ENCODE measurements at regions not wholly inside any gene's neighbourhood (a gene's known extent, or its start where the extent isn't known, plus 50 kb on each side); places are given as distances from the start of the nearest gene placed in this dataset.
"Not testable (repeated sequence)": the region's sequence is repeated elsewhere in the genome, so short reads cannot be mapped to it uniquely, and the experiment has no call there.

- intact Hi-C loops (cut with DNase I, micrococcal nuclease): no loop called here
- DNase-seq (no peak), ATAC-seq (no peak)
These were observed 62.4 kb downstream of the CRYBB2 start for GRCh38 chr22:25281675-25282345.

GRCh38 chr22:25282346-25282670 lies 62.9 kb downstream of the CRYBB2 start:
- intact Hi-C loops (cut with DNase I, micrococcal nuclease): no loop called here
- ATAC-seq (no peak), DNase-seq (no peak)

- DNase-seq (no peak), ATAC-seq (no peak)
- intact Hi-C loops (cut with DNase I, micrococcal nuclease): no loop called here
These were observed 63.5 kb downstream of the CRYBB2 start for GRCh38 chr22:25282671-25283561.

- ATAC-seq; intact Hi-C loops (cut with DNase I, micrococcal nuclease); DNase-seq: not testable (repeated sequence)
These were observed 69.0 kb downstream of the CRYBB2 start for GRCh38 chr22:25288481-25288880.

- DNase-seq; intact Hi-C loops (cut with DNase I, micrococcal nuclease); ATAC-seq: not testable (repeated sequence)
These were observed 82.5 kb downstream of the CRYBB2 start for GRCh38 chr22:25301912-25302311.

- DNase-seq; intact Hi-C loops (cut with DNase I, micrococcal nuclease); ATAC-seq: not testable (repeated sequence)
These were observed 90.1 kb downstream of the CRYBB2 start for GRCh38 chr22:25309586-25309985.

GRCh38 chr22:25311924-25312323 lies 92.5 kb downstream of the CRYBB2 start:
- intact Hi-C loops (cut with DNase I, micrococcal nuclease); ATAC-seq; DNase-seq: not testable (repeated sequence)

- intact Hi-C loops (cut with DNase I, micrococcal nuclease): no loop called here
- ATAC-seq (no peak), DNase-seq (no peak)
These were observed 98.8 kb downstream of the CRYBB2 start for GRCh38 chr22:25318081-25318823.

GRCh38 chr22:25327018-25327755 lies 107.7 kb downstream of the CRYBB2 start:
- DNase-seq: no peak
- intact Hi-C loops (cut with DNase I, micrococcal nuclease): no loop called here
- no peak for ATAC-seq

- intact Hi-C loops (cut with DNase I, micrococcal nuclease): no loop called here
These were observed 111.6 kb downstream of the CRYBB2 start for GRCh38 chr22:25331050-25331449.

GRCh38 chr22:25331911-25332310 lies 112.5 kb downstream of the CRYBB2 start:
- DNase-seq; ATAC-seq; intact Hi-C loops (cut with DNase I, micrococcal nuclease): not testable (repeated sequence)

More at GRCh38 chr22:25331050-25331449, 111.6 kb downstream of the CRYBB2 start:
- ATAC-seq: no peak
- DNase-seq: no peak

- intact Hi-C loops (cut with DNase I, micrococcal nuclease): no loop called here
These were observed 112.9 kb downstream of the CRYBB2 start for GRCh38 chr22:25332386-25332785.

GRCh38 chr22:25334162-25334490 lies 114.7 kb downstream of the CRYBB2 start:
- intact Hi-C loops (cut with DNase I, micrococcal nuclease): no loop called here
- ATAC-seq: peak; percentile 87
- peak; percentile 32 to 73 for DNase-seq

More at GRCh38 chr22:25332386-25332785, 112.9 kb downstream of the CRYBB2 start:
- ATAC-seq: no peak
- DNase-seq: no peak

- intact Hi-C loops (cut with DNase I, micrococcal nuclease); ATAC-seq; DNase-seq: not testable (repeated sequence)
These were observed 115.2 kb downstream of the CRYBB2 start for GRCh38 chr22:25334631-25335030.

- ATAC-seq; intact Hi-C loops (cut with DNase I, micrococcal nuclease); DNase-seq: not testable (repeated sequence)
These were observed 115.8 kb downstream of the CRYBB2 start for GRCh38 chr22:25335276-25335675.

- DNase-seq; intact Hi-C loops (cut with DNase I, micrococcal nuclease); ATAC-seq: not testable (repeated sequence)
These were observed 121.1 kb downstream of the CRYBB2 start for GRCh38 chr22:25340536-25340935.

- intact Hi-C loops (cut with DNase I, micrococcal nuclease); DNase-seq; ATAC-seq: not testable (repeated sequence)
These were observed 124.9 kb downstream of the CRYBB2 start for GRCh38 chr22:25344366-25344765.

- intact Hi-C loops (cut with DNase I, micrococcal nuclease): no loop called here
- no peak for ATAC-seq
- DNase-seq: no peak
These were observed 127.7 kb downstream of the CRYBB2 start for GRCh38 chr22:25346859-25347751.
